ENCODE measurements at regions not wholly inside any gene's neighbourhood (a gene's known extent, or its start where the extent isn't known, plus 50 kb on each side); places are given as distances from the start of the nearest gene placed in this dataset.

DNA sequence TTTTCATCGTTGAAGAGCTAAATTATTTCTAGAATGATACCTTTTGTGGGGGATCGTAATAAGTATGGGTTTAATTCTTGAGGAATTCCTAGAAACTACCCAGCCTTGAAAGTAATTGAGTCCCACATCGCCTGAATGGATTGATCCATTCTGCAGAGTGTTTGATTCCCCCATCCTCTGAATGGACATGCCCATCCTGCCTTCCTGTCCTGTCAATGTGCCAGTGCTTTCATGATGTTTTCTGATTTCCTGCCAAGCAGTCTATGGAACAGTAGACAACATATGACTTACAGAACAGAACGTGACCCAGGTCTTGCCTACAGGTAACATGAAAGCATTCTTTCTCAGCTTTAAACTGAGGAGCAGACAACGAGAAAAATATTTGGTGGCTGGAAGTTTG is 319.2 kb downstream of the DRD1 start:
- TF ChIP-seq POLR2A (IDR thresholded peaks at IDR 0.05; ENCODE audit: low read depth, low read length) (no peak), POLR2AphosphoS5 (IDR thresholded peaks at IDR 0.05; ENCODE audit: low read depth, low read length) (no peak)
